ENCODE measurements at regions not wholly inside any gene's neighbourhood (a gene's known extent, or its start where the extent isn't known, plus 50 kb on each side); places are given as distances from the start of the nearest gene placed in this dataset.

DNA sequence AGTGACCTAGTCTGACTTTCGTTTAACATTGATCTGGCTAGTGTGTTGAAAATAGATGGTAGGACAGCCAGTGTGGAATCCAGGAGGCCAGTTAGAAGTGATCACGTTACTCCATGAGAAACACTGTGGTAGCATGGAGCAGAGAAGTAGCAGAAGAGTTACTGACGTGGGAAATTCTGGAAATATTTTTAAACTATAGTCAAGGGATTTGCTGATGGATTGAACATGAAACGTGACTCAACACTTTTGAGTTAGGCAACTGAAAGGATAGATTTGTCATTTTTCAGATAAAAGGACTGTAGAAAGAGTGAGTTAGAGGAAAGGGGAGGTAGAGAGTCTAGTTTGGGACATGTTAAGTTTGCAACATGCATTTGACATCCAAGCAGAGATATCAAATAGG lies 130.4 kb downstream of the IRS1 start:
- TF ChIP-seq, protein P1, sequence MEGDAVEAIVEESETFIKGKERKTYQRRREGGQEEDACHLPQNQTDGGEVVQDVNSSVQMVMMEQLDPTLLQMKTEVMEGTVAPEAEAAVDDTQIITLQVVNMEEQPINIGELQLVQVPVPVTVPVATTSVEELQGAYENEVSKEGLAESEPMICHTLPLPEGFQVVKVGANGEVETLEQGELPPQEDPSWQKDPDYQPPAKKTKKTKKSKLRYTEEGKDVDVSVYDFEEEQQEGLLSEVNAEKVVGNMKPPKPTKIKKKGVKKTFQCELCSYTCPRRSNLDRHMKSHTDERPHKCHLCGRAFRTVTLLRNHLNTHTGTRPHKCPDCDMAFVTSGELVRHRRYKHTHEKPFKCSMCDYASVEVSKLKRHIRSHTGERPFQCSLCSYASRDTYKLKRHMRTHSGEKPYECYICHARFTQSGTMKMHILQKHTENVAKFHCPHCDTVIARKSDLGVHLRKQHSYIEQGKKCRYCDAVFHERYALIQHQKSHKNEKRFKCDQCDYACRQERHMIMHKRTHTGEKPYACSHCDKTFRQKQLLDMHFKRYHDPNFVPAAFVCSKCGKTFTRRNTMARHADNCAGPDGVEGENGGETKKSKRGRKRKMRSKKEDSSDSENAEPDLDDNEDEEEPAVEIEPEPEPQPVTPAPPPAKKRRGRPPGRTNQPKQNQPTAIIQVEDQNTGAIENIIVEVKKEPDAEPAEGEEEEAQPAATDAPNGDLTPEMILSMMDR (IDR thresholded peaks at IDR 0.05): no peak
- no peak for TF ChIP-seq POLR2A (IDR thresholded peaks at IDR 0.05)

Data from heart left ventricle (tissue), 13 donors.